ENCODE measurements at regions not wholly inside any gene's neighbourhood (a gene's known extent, or its start where the extent isn't known, plus 50 kb on each side); places are given as distances from the start of the nearest gene placed in this dataset.

GRCh38 chr12:22787557-22787956 is 162.6 kb downstream of the ETNK1 start:
- Histone ChIP-seq H3K4me3 (no peak overlapping the region), H3K36me3 (replicated peaks in 1 of 2; ENCODE audit: insufficient read depth in 1 of 2, low read depth in 2 of 2) (no peaks in the 10 kb centered on the region), H3K9me3 (no peaks in the 10 kb centered on the region), H3K27ac (no peak overlapping the region), H3K4me1 (no peaks in the 10 kb centered on the region), H3K27me3 (no peaks in the 10 kb centered on the region)
- no peak for ATAC-seq
- no peak for TF ChIP-seq POLR2A (IDR thresholded peaks at IDR 0.05)
- TF ChIP-seq CTCF (IDR thresholded peaks at IDR 0.05): no peak
- no peak for DNase-seq
- WGBS, 2 donors: 32 to 33% methylated on average over 7 of the region's 7 CpGs
- intact Hi-C loops (cut with DNase I): no loop called here

GRCh38 chr12:22788913-22789312 is 163.9 kb downstream of the ETNK1 start:
- WGBS, 2 donors: 61 to 67% methylated on average over 3 of the region's 3 CpGs

GRCh38 chr12:22792138-22792537 is 167.2 kb downstream of the ETNK1 start:
- H3K27me3 ChIP-seq: no peaks in the 10 kb centered on the region
- no peaks in the 10 kb centered on the region for H3K36me3 ChIP-seq (replicated peaks in 1 of 2; ENCODE audit: insufficient read depth in 1 of 2, low read depth in 2 of 2)
- DNase-seq: no peak
- no peak overlapping the region for H3K4me3 ChIP-seq
- no peak for ATAC-seq
- 41 to 50% methylated on average over 4 of the region's 4 CpGs for WGBS, 2 donors
- no peak overlapping the region for H3K27ac ChIP-seq
- intact Hi-C loops (cut with DNase I): no loop called here
- H3K9me3 ChIP-seq: no peaks in the 10 kb centered on the region
- TF ChIP-seq CTCF (IDR thresholded peaks at IDR 0.05) (no peak), POLR2A (IDR thresholded peaks at IDR 0.05) (no peak)
- no peaks in the 10 kb centered on the region for H3K4me1 ChIP-seq

More at GRCh38 chr12:22788913-22789312, 163.9 kb downstream of the ETNK1 start:
- H3K27ac ChIP-seq: no peak overlapping the region
- no peaks in the 10 kb centered on the region for H3K9me3 ChIP-seq
- no peak for TF ChIP-seq POLR2A (IDR thresholded peaks at IDR 0.05)
- H3K27me3 ChIP-seq: no peaks in the 10 kb centered on the region
- intact Hi-C loops (cut with DNase I): no loop called here
- H3K4me1 ChIP-seq: no peaks in the 10 kb centered on the region
- DNase-seq (no peak), ATAC-seq (no peak)
- no peaks in the 10 kb centered on the region for H3K36me3 ChIP-seq (replicated peaks in 1 of 2; ENCODE audit: insufficient read depth in 1 of 2, low read depth in 2 of 2)
- no peak overlapping the region for H3K4me3 ChIP-seq

GRCh38 chr12:22794017-22794416 is 169.0 kb downstream of the ETNK1 start:
- H3K4me1 ChIP-seq: no peaks in the 10 kb centered on the region

GRCh38 chr12:22796941-22797630 is 172.1 kb downstream of the ETNK1 start:
- no peaks in the 10 kb centered on the region for H3K27me3 ChIP-seq
- intact Hi-C loops (cut with DNase I): no loop called here
- H3K4me3 ChIP-seq: no peak overlapping the region
- no peaks in the 10 kb centered on the region for H3K36me3 ChIP-seq (replicated peaks in 1 of 2; ENCODE audit: insufficient read depth in 1 of 2, low read depth in 2 of 2)
- no peaks in the 10 kb centered on the region for H3K9me3 ChIP-seq
- no peak overlapping the region for H3K27ac ChIP-seq
- no peak for DNase-seq
- H3K4me1 ChIP-seq: no peaks in the 10 kb centered on the region
- TF ChIP-seq CTCF (IDR thresholded peaks at IDR 0.05): no peak
- TF ChIP-seq POLR2A (IDR thresholded peaks at IDR 0.05): no peak
- no peak for ATAC-seq
- 64 to 65% methylated on average over 4 of the region's 4 CpGs for whole genome bisulfite sequencing, 2 donors

More at GRCh38 chr12:22794017-22794416, 169.0 kb downstream of the ETNK1 start:
- ATAC-seq (no peak), DNase-seq (no peak)
- H3K9me3 ChIP-seq: no peaks in the 10 kb centered on the region
- no peak for TF ChIP-seq POLR2A (IDR thresholded peaks at IDR 0.05)
- no peak for TF ChIP-seq CTCF (IDR thresholded peaks at IDR 0.05)
- no peak overlapping the region for H3K4me3 ChIP-seq
- WGBS, 2 donors: 44 to 100% methylated on average over 1 of the region's 1 CpG
- intact Hi-C loops (cut with DNase I): no loop called here
- H3K27ac ChIP-seq: no peak overlapping the region
- no peaks in the 10 kb centered on the region for H3K36me3 ChIP-seq (replicated peaks in 1 of 2; ENCODE audit: insufficient read depth in 1 of 2, low read depth in 2 of 2)
- H3K27me3 ChIP-seq: no peaks in the 10 kb centered on the region
